ENCODE measurements at regions not wholly inside any gene's neighbourhood (a gene's known extent, or its start where the extent isn't known, plus 50 kb on each side); places are given as distances from the start of the nearest gene placed in this dataset.

- no peak for TF ChIP-seq HDAC2 (IDR thresholded peaks at IDR 0.05)
- no peak for TF ChIP-seq CHD4 (IDR thresholded peaks at IDR 0.05; ENCODE audit: borderline replicate concordance)
- no peak for TF ChIP-seq CTCF (IDR thresholded peaks at IDR 0.05)
- no peak for TF ChIP-seq HMGXB4 (CRISPR knock-in tag; IDR thresholded peaks at IDR 0.05; ENCODE audit: borderline replicate concordance)
- no peak for TF ChIP-seq RAD21 (conservative IDR thresholded peaks at IDR 0.05 in 1 of 2, IDR thresholded peaks at IDR 0.05 in 1 of 2)
- no peak for TF ChIP-seq MAFK (IDR thresholded peaks at IDR 0.05; ENCODE audit: partially characterized antibody)
- TF ChIP-seq USF2 (IDR thresholded peaks at IDR 0.05), result no peak
- no peak for TF ChIP-seq BCL3 (IDR thresholded peaks at IDR 0.05)
- no peak for TF ChIP-seq POLR2A (IDR thresholded peaks at IDR 0.05; ENCODE audit: low read length)
- TF ChIP-seq REST (IDR thresholded peaks at IDR 0.05), result no peak
- TF ChIP-seq EP300 (IDR thresholded peaks at IDR 0.05), result no peak
- no peak for TF ChIP-seq PHF8 (IDR thresholded peaks at IDR 0.05; ENCODE audit: borderline replicate concordance, low read depth)
Measured at GRCh38 chr3:188041193-188041592, 112.8 kb upstream of the LPP start.

Measured in A549 (cell line).